NOMO-1 treated with DMSO at 0.1 percent for 48 hours (cell line): ENCODE measurements at regions not wholly inside any gene's neighbourhood (a gene's known extent, or its start where the extent isn't known, plus 50 kb on each side); places are given as distances from the start of the nearest gene placed in this dataset.
A peak's percentile ranks its signal among the peaks of the same experiment; 100 is the strongest.
"Not testable (repeated sequence)": the region's sequence is repeated elsewhere in the genome, so short reads cannot be mapped to it uniquely, and the experiment has no call there.

Source experiments
- DNase-seq: peaks from one replicate; lab custom pipeline; 2025; ENCODE audit not compliant: unreplicated experiment; lab: John Stamatoyannopoulos, UW

DNA sequence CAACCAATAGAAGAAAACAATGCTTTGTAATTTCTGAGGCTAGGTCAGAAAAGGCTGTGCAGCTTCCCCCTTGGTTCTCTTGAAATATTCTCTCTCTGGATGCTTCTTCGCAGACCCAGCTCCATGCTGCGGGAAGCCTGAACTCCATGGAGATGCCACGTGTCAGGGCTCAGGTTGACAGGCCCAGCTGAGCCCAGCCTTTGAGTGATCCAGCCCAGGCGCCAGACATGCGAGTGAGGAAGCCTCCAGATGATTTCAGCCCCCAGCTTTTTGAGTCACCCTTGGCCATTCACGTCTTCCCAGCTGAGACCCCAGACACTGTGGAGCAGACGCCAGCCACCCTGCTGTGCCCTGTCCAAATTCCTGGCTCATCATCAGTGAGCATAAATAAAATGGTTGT is 378.4 kb upstream of the NRP1 start:
- no peak for DNase-seq

DNA sequence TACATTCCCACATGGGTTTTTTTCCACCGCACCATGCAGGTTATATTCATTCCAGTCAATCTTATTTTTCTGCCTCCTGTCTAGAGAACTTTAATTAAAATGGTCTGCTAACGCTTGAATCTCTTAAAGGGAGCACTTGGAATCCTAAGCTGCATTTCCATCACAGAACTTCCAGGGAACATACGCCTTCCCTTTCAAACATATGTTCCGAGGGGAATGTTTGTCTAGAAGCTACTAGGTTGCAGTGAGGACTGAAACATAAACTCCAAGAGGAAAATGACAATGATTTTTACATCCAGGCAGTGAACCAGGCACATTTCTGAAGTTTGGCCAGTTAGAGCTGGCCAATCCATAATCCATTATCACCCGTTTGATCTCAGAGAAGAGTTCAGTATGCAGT is 375.5 kb upstream of the NRP1 start:
- no peak for DNase-seq

DNA sequence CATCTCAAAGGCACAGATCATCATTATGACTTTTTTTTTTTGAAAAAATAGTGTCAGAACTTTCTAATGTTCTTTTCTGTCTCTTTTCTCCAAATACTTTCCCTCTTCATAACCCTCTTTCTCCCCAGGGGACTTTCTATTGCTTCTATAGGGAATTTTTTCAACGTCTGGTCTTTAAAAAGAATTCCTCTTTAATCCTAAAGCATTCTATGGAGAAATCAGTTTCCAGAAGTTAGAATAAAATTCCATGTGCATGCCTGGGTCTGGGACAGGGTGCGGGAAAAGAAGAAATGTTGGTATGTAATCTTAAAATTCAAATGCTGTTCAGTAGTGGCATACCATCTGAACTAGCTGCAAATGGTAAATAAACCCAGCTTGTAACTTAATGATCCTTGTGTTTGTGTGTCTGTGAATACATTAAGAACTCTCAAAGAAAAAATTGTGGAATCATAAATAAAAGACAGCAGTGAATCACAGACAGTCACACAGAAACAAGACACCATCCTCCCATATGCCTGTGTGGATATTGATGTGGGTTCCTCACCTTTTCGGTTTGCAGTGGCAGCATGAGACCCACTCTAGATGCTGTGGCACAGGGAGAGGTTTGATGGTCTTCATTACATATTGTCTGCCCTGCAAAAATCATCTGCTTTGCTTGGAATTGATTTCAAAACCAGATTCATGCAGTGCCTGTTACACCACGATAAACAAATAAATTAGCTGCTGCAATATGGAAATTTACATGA is 374.7 kb upstream of the NRP1 start:
- DNase-seq: no peak

DNA sequence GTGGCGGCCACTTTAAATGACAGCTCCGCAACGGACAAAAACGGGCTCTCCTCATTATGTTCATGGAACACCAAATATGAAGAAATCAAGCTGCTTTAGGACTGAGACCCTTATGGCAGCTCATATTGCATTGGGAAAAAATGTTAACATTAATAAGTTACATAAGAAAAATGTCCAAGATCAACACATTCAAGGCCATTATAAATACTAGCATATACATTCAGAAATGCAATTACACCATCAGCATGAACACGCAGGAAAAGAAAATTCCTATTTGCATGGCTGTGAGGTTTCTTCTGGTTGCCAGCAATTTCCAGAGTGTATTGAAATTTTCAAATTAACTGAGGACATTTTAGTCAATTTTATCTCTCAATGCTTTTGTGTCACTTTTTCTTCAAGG is 374.1 kb upstream of the NRP1 start:
- DNase-seq: no peak

DNA sequence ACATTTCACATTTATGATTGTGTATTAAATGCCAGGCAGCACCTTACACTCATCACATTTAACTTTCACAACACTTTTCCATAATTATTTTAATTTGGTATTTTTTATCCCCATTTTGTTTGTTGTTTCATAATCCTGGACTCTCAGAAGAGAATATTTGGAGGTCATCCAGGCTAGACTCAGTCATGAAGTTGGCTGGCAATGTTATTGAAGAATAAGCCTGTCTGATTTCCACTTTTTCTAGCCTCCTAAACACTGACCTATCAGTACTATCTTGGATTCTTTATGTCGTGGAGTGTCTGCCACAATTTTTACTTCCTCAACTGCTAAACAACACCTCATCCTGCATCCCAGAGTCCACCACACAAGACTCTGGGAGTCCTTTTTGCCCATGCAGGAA is 372.3 kb upstream of the NRP1 start:
- DNase-seq: no peak

DNA sequence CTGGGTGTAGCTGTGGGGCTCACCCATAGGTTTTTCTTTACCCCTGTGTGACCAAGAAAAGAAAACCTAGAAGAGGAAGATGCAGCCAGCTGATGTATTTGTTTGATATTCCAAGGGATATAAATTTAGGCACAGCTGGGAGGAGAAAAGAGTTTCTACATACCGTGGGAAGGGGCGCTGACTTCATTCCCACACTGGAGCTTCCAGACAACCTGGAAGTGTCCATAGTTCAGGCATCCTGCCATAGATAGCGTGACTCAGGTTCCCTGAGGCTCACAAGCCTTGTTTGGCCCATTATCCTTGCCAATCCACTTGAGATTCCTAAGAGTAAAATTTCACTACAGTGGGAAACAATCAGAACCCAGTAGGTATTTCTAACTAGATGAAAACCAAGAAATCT is 371.7 kb upstream of the NRP1 start:
- no peak for DNase-seq

DNA sequence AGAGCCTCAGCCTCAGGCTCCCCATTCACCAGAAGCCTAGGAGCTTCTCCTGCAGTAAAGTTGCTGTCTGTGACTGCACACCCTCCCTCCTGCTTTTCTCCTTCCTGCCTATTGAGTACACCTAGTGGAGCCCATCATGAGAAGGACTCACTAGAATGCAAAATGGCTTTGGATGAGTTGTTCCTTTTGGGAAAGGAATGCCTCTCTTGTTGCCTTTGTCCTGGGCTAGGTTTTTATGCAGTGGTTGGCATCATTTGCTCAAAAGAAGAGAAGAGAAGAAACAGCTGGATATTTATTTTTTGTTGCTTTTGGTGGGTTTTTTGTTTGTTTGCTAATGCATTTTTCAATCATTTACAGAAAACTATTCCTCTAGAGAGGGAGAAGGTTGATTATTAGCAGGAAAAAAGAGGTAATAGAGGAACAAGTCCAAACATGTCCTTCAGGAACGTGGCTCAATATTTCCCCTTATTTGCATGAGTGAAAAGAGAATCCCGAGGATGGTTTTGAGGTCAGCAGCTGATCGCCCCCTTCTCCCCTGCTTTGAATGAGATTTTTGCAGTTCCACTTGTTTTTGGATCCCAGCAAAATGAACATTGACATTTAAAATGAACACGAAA is 369.9 kb upstream of the NRP1 start:
- DNase-seq: no peak

DNA sequence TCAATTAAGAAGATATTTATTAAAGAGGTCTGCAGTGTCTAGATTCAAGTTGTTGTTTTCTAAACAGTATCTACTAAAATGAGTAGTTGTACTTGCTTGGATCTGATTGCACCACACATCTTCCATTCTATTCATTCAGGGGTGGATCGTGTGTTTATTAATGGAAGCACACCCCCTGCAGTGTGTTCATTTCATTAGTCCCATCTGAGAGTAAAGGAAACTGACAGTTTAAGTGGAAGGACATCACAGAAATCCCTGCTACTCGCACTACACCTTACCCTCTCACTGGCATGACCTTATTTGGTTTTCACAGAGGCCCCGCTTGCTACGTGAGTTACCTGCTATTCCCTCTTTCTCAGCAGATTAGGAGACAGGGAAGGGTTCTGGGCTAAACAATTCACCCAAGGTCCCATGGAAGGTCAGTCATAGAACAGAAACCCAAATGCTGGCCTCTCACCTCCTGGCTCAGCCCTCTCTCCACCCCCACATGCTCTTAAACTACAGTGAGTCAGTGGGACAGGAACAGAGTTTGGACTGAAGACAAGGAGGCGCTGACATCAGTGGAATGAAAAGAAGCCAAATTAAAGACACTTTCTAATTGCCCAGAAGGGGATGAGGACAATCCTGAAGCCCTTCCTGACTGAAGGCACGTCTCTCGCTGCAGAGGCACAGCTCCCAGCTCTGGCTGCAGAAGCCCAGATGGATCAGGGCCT is 369.2 kb upstream of the NRP1 start:
- no peak for DNase-seq

DNA sequence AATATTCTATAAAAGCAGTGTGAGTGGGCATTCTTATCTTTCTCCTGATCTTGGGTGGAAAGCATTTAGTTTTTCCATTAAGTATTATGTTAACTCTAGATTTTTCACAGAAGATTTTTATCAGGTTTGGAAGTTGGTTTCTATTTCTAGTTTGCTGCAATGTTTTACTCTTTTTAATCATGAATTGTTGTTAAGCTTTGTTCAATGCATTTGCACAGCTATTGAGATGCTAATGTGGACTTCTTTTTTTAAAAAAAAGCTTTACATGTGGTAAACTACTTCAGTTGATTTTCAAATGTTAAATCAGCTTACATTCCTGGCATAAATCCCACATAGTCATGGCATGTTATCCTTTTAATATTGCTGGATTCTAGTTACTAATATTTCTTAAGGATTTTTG is 363.6 kb upstream of the NRP1 start:
- no peak for DNase-seq

DNA sequence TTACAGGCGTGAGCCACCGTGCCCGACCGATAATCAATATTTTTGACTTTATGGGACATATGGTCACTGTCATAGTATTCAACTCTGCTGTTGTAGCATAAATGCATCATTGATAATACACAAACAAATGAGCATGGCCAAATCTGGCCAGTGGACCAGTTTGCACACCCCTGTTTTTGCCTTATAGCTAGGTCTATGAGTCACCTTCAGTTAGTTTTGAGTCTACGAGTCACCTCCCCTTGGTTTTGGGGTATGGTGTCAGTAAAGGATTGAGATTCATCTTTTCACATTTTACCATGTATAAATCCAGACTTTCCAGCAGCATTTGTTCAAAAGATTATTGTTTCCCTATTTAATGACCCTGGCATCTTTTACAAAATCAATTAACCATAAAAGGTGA is 362.5 kb upstream of the NRP1 start:
- no peak for DNase-seq

DNA sequence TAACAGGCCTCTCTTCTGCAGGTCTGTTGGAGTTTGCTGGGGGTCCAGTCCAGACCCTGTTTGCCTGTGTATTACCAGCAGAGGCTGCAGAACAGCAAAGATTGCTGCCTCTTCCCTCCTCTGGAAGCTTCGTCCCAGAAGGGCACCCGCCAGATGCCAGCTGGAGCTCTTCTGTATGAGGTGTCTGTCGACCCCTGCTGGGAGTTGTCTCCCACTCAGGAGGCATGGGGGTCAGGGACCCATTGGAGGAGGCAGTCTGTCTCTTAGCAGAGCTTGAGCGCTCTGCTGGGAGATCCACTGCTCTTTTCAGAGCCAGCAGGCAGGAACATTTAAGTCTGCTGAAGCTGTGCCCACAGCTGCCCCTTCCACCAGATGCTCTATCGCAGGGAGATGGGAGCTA is 361.1 kb upstream of the NRP1 start:
- no peak for DNase-seq

DNA sequence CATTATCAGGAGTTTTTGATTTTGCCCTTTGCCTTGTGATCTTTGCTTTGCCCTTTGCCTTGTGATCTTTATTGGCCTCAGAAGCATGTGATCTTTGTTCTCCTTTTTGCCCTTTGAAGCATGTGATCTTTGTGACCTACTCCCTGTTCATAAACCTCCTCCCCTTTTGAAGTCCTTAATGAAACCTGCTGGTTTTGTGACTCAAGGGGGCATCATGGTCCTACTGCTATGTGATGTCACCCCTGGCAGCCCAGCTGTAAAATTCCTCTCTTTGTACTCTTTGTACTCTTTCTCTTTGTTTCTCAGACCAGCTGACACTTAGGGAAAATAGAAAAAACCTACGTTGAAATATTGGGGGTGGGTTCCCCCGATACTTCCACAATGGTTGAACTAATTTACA is 356.1 kb upstream of the NRP1 start:
- not testable (repeated sequence) for DNase-seq

DNA sequence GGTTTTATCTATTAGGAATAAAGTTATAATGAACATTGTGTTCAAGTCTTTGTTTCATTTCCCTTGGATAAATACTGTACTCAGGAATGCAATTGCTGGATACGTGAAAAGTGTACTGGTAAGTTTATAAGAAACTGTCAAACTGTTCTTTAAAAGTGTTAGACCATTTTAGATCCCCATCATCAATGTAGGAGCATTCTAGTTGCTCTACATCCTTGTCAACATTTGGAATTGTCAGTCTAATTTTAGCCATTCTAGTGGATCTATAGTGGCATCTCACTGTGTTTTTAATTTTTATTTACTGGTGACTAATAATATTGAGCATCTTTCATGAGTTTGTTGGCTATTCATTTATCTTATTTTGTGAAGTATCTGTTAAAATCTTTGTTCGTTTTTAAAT is 354.0 kb upstream of the NRP1 start:
- DNase-seq: no peak

DNA sequence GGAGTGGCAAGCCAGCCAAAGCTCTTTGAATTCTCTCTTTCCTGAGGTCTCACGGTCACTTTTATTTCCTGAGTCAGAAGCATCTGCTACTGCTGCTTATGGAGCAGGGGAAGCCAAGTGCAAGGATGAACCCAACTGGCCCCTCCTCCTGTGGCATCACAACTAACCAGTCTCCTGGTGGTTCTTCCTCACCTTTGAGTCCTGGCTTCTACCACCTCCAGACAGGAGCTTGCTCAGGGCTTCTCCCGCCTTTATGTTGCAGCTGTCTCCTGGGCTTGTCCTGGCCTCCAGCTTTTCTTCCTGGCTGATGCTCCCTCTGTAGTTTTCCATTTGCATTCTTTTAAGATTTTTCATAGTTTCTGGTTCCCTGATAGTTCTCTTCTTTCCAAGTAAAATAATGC is 349.7 kb upstream of the NRP1 start:
- DNase-seq: no peak

DNA sequence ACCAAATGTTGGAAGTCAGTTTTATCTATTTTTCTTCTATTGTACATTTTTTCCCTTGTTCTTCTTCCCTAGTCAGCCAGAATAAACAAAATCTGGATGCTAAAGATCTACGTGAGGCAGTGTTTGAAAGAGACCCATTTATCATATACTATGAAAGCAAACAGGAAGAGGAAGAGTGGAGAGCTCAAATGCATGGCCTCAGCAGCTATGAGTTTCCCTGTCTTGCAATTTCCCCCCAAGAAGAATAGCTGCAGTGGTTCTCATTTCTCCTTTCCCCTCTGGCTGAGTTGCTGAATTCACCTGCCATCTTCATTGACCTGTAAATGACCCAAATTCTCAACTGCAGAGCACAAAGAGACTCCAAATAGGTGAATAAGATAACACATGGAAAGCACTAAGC is 347.1 kb upstream of the NRP1 start:
- peak; percentile 65 for DNase-seq

DNA sequence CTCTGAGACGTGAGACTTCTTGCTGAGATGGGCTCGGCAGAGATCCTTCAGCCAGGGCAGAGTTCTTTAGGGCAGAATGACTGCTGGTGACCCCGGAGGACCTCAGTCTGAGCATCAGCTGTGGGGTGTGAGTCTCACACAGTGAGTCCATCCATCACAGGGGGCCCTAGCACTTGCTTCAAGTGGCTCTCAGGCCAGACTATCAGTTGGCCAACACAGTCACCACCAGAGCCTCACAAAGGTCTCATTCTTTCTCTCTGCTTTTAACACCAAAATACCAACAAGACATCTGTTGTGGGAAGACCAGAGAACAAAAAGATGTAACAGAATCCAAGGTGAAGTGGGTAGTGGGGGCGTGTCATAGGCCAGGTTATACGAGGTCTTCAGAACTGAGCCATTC is 345.6 kb upstream of the NRP1 start:
- DNase-seq: no peak

DNA sequence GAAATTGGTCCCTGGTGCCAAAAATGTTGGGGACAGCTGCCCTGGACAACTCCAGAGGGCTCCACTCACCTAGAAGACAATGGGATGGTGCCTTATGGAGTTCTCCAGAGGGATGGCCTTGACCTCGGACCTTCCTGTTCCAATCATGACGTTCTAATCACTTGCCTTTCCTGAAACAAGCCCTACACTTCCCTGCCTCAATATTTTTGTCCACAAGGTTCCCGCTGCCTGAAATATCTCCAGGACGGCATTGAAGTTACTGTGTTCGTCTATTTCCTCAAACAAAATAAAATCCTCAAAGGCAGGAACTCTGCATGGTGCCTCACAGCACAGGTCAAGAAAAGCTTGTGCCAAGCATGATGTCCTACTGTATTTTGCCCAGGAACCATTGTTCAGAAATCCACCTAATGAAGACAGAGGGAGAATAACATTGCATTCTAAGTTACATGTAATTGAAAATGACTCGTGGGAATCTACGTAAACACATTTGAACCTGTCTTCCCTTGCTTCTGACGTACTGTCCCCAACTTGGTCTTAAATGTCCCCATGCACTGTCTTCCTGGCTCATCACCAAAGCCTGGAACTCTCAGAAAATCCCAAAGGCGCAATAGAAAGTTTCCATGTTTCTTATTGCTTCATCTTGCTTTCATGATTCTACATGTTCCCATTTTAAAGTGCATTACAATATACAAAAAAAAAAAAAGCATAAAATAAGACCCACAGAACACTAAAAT is 342.3 kb upstream of the NRP1 start:
- no peak for DNase-seq

DNA sequence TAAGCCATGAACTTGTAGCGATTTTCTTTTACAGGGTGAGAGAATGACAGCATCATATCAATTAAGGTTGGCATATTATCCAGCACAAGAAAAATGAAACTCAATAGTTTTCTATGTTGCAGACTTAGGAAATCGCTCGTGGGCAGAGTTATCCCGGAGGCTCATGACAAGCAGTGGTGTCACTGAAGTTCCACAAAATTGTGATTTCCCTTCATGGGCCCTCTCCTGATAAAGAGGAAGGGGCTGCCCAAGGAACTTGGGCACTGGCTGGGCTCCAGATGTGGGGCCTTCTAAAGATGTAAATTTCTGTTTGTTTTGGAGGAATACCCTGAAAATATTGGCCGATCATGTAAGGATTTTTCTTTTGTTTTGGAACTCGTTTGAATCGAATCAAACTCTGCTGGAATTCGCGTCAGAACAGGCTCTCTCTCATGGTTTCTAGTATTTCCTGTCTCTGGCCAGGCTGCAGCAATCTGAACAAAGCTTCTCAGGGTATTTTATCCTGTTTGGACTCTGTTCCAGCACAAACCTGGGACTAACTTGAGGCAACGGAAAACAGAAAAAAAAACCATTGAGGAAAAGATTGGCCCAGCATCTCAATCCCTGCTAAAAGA is 340.6 kb upstream of the NRP1 start:
- no peak for DNase-seq

DNA sequence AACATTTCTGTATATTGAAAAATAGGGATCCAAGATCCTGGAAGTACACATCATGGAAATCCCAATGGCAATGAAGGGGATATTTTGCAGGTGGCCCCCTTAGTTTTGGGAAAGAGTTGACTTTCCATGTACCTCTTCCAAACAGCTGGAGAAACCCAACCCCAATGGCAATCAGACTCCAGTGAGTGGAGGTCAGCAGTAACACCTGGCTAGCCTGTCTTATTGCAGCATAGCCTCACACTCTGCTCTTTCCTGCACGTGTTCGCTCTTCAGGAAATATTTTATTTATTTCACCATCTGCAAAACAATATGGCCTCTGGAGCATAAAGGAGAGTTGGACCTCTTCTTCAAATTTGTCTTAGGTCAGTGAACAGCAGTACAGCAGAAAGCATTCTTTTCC is 340.0 kb upstream of the NRP1 start:
- DNase-seq: no peak

DNA sequence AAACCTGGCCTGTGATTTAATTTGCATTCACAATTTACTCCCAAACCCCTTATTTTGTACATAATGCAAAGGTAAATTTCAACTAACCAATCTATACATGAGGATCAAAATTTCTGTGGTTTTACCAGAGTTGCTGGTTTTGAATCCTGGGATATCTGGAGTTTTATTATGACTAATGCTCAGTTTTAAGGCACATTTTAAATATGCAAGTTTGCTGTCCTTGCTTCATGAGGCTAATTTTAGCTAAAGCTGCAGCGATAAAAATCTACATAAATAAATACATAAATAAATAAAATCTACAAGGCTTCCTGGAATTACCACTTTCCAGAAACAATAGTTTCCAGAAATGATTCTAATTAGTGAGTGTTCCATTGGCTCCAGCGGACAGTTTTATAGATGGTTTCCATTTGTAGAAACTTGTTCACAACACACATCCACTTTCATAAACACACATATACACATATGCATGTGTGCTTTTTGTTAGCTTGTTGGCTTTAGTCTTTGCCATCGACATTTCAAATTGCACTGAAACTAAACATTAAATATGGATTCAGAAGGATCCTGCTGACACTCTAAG is 339.5 kb upstream of the NRP1 start:
- no peak for DNase-seq

DNA sequence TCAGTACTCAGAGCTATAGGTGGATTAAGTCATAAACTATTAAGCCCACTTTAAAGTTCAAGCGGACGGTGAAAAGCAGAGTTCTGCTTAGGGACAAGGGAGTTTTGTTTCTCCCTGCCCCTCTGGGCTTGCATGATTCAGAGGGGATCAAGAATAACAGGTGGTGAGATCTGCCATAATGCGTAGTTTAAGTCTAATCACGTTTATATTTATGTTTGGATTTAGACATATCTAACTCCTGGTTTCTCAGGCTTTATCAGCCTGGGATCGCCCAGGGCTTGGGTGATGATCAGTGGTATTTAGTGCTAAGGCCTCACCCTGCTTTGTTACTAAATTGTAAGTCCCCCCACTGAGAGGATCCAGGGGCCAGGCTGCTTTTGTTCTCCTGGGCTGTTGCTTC is 335.4 kb upstream of the NRP1 start:
- no peak for DNase-seq
